ENCODE measurements at regions not wholly inside any gene's neighbourhood (a gene's known extent, or its start where the extent isn't known, plus 50 kb on each side); places are given as distances from the start of the nearest gene placed in this dataset.

GRCh38 chr6:68256391-68256790, 378.7 kb upstream of the ADGRB3 start:
- Histone ChIP-seq H3K4me3 (no peak overlapping the region), H3K9me3 (no peaks in the 10 kb centered on the region), H3K4me1 (no peaks in the 10 kb centered on the region), H3K27ac (no peak overlapping the region), H3K27me3 (no peaks in the 10 kb centered on the region), H3K36me3 (no peaks in the 10 kb centered on the region)
- no peak for DNase-seq (ENCODE audit: low spot score in 2 of 2)
- TF ChIP-seq CTCF (IDR thresholded peaks at IDR 0.05) = no peak
- intact Hi-C loops (cut with DNase I) = no loop called here

- DNase-seq (ENCODE audit: low spot score in 2 of 2) = no peak
- no peaks in the 10 kb centered on the region for H3K27me3 ChIP-seq
- H3K36me3 ChIP-seq = no peaks in the 10 kb centered on the region
- intact Hi-C loops (cut with DNase I) = no loop called here
- no peak overlapping the region for H3K4me3 ChIP-seq
- H3K4me1 ChIP-seq = no peaks in the 10 kb centered on the region
- no peaks in the 10 kb centered on the region for H3K9me3 ChIP-seq
- no peak for TF ChIP-seq CTCF (IDR thresholded peaks at IDR 0.05)
- no peak overlapping the region for H3K27ac ChIP-seq
Measured at GRCh38 chr6:68252632-68253031, 382.4 kb upstream of the ADGRB3 start.

- Histone ChIP-seq H3K27me3 (no peaks in the 10 kb centered on the region), H3K27ac (no peak overlapping the region), H3K4me3 (no peak overlapping the region), H3K4me1 (no peaks in the 10 kb centered on the region), H3K9me3 (no peaks in the 10 kb centered on the region), H3K36me3 (no peaks in the 10 kb centered on the region)
- DNase-seq (ENCODE audit: low spot score in 2 of 2) = no peak
- no peak for TF ChIP-seq CTCF (IDR thresholded peaks at IDR 0.05)
- intact Hi-C loops (cut with DNase I) = no loop called here
Measured at GRCh38 chr6:68247782-68248181, 387.3 kb upstream of the ADGRB3 start.

DNA sequence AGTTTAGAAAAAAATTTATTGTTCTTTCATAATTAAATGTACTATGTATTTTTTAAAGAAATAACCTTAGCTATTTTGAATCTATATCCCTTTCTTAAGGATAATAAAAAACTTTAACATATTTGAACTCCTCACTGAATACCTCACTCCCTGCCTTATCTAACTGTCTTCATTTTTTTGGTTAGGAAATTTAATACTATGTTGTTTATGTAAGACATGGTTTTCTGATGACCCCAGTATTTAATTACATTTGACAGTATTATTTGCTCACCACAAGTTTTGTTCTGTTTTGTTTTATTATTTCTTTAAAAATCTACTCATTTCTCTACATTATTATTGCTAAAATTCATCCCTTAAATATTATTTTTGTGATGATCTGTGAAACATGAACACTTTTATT, 394.4 kb upstream of the ADGRB3 start:
- intact Hi-C loops (cut with DNase I) = no loop called here
- Histone ChIP-seq H3K36me3 (no peaks in the 10 kb centered on the region), H3K27me3 (no peaks in the 10 kb centered on the region), H3K4me1 (no peaks in the 10 kb centered on the region), H3K27ac (no peak overlapping the region), H3K4me3 (no peak overlapping the region), H3K9me3 (no peaks in the 10 kb centered on the region)
- TF ChIP-seq CTCF (IDR thresholded peaks at IDR 0.05) = no peak
- DNase-seq (ENCODE audit: low spot score in 2 of 2) = no peak

DNA sequence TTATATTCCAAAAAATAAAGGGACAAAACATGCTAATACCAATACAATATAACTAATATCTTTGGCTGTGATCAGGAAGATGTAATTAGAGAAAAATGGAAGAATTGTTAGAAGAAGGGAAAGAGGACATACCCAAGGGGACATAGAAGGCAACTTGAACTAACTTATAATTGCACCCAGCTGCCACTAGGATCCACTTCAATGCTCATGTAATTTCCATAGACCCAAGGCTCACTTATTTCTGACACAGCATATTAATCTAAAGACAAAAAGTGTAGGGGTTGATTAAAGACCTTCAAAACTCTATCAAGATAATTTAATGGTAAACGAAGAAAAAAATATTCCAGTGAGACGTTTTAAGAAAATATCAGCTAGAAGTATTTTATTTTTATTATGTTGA, 396.0 kb upstream of the ADGRB3 start:
- H3K4me1 ChIP-seq = no peaks in the 10 kb centered on the region
- DNase-seq (ENCODE audit: low spot score in 2 of 2) = no peak
- H3K9me3 ChIP-seq = no peaks in the 10 kb centered on the region
- H3K27me3 ChIP-seq = no peaks in the 10 kb centered on the region
- intact Hi-C loops (cut with DNase I) = no loop called here
- no peak overlapping the region for H3K27ac ChIP-seq
- H3K4me3 ChIP-seq = no peak overlapping the region
- TF ChIP-seq CTCF (IDR thresholded peaks at IDR 0.05) = no peak
- H3K36me3 ChIP-seq = no peaks in the 10 kb centered on the region

DNA sequence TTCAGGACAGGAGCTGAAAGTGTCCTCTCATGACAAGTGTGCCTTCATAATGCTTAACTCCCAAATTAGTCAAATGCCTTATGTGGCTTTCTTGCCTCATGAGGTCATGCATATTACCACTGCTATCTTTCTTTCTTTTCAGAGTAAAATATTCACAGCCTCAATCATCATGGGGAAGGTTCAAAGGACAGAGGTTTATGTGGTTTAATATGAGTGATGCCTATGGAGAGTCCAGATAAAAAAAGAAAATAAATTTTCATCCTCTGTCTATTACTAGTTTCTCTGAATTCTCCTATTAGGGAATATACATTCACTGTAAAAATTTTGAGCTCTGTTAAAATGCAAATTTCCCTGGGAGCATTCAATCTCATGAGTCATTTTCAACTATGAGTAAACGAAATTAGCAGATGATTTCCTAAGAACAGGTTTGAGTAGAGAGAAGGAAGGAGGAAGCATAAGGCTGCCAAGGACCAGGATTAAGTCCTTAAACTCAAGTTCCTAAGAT, 396.9 kb upstream of the ADGRB3 start:
- no peak for DNase-seq (ENCODE audit: low spot score in 2 of 2)
- no peak for TF ChIP-seq CTCF (IDR thresholded peaks at IDR 0.05)
- no peaks in the 10 kb centered on the region for H3K4me1 ChIP-seq
- H3K4me3 ChIP-seq = no peak overlapping the region
- H3K36me3 ChIP-seq = no peaks in the 10 kb centered on the region
- intact Hi-C loops (cut with DNase I) = no loop called here
- no peaks in the 10 kb centered on the region for H3K27me3 ChIP-seq
- no peaks in the 10 kb centered on the region for H3K9me3 ChIP-seq
- no peak overlapping the region for H3K27ac ChIP-seq

Measured in ascending aorta (tissue), 2 donors.